GM21619 (cell line): ENCODE measurements at regions not wholly inside any gene's neighbourhood (a gene's known extent, or its start where the extent isn't known, plus 50 kb on each side); places are given as distances from the start of the nearest gene placed in this dataset.

Experiments
- ATAC-seq: cut with Tn5 transposase; IDR thresholded peaks from one replicate; pipeline ENCODE4 v1.9.1; 2021; ENCODE audit not compliant: unreplicated experiment

GRCh38 chr5:5658226-5658625 lies 235.7 kb downstream of the ICE1 start:
- ATAC-seq = no peak

DNA sequence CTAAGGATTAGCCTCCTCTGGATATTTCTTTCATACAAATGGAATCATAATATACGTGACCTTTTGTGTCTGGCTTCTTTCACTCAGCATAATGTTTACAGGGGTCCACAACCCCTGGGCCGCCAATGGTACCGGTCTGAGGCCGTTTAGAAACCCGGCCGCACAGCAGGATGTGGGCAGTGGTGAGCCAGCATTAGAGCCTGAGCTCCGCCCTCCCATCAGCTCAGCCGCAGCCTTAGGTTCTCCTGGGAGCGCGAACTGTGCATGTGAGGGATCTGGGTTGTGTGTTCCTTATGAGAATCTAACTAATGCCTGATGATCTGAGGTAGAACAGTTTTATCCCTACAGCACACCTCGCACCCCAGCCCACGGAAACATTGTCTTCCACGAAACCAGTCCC lies 229.7 kb downstream of the ICE1 start:
- ATAC-seq = no peak

GRCh38 chr5:5650949-5651348 lies 228.5 kb downstream of the ICE1 start:
- ATAC-seq = no peak

- no peak for ATAC-seq
Measured at GRCh38 chr5:5650242-5650641, 227.8 kb downstream of the ICE1 start.

DNA sequence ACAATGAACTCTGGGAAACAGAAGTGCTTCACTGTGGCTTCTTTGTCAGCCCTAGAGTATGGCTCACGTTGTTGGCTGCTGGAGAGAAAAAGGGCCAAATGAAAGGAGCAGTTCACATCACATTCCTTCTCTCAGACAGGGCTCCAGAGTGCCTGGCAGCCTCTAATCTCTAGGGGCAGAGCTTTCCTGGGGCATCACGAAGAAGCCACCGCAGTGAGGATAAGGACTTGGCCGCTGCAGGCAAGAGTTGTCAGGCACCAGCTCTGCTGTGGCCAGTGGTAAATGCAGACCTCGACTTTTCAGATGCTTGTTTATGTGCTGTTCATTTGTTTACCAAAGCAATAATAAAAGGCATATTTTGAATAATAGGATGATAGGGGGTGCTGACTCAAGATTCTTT lies 227.2 kb downstream of the ICE1 start:
- ATAC-seq = no peak

DNA sequence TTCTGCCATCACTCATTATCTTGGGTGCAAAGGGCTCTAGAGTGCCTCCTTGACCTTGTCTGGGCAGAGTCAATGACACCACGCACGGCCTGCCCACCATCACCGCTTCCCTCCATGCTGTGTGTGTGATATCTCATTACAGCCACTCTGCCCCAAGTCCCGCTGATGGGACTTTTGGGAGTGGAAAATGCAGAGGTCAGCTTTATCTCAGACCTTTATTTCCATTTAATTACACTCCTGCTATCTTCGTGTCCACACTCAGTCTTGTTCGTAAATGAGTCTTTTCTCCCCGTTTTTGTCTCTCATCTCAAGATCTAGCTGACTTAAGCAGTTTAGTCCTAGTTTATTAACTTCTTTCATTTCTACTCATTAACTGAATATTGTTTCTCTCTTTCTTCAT lies 226.2 kb downstream of the ICE1 start:
- ATAC-seq = no peak

DNA sequence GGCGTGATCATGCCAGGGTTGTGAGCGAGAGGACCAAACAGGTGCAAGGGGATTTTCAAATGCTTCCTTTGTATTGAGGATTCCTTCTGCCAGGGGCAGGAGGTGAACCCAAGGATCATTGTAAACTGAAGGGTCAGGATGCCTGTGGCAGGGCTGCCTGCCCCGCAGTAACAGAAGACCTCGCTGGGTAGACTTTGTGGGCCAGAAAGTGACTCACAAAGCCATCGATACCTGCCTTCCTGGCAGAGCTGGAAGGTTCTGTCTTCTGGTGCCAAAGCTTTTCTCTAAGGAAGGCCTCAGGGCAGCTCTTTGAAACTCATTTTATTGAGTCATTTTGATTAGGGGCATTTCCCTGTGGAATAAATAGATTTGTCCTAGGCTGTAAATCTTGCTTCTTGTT lies 223.4 kb downstream of the ICE1 start:
- ATAC-seq = no peak

DNA sequence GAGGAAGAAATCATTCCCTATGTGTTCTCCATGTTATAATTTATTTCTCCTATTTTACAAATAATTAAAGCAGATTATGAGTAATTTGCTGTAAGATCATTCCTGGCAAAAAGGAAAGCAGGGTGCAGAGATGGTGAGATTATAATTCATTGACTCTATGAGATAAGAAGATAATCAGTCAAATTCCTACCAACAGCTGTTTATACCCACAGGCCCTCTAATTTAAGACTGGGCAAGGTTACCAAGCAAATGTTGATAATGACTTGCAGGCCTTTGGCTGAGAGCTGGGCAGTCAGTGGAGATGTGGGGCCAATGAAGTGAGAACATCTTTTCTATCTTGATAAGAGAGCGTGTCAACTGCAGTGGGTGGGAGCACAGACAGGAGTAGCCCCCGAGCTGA lies 222.7 kb downstream of the ICE1 start:
- ATAC-seq = no peak

DNA sequence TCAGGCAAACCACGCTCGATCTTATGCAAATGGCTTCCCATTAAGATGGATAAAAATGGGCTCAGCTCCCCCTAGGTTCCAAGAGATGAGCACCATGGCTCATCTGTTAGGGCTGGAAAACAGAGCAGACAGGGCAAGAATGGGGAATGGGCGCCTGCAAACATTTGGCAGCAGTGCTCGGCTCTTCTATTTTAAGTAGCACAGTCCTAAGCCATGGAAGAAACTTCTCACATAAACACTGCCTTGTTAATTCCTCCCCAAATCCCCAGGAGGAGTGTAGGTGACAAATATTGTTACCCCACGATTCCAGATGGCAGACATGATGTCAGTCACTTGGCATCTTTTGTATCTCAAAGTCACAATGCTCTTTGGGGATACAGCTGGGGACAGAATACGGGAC lies 221.8 kb downstream of the ICE1 start:
- no peak for ATAC-seq

DNA sequence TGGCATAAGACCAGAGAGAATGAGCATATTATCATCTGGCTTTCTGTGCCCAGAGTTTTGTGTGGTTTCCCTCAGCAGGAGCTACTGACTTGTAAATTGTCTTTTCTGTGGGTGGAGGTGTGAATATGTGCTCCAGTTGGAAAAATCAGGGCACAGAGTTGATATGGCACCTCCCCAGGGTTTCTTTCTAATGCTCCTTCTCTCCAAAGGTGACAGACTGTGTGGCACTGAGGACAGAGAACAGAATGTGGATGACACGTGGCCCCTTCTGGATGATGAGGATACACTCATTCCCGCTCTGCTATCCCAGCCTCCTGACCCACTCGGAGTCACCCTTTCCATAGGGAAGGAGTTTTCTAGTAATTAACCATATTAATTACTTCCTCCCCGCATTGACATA lies 221.0 kb downstream of the ICE1 start:
- no peak for ATAC-seq

- no peak for ATAC-seq
Measured at GRCh38 chr5:5638211-5638610, 215.7 kb downstream of the ICE1 start.

DNA sequence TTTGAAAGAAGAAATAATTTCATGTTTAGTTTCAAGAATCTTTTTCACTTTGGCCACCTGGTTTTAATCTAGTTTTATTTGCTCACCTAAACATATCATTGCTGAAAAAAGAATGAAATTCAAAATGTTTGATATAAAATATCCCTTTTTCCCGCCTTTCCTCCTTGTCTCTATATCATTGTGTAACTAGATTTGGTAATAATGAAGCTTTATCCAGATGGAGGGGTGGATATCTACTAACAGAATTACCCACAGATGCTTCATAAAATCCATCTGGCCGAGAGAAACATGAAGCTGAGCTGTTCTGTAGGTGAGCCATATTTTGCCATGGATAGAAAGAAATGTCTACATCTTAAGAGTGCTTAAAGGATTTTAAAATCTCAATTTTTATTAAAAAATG lies 214.7 kb downstream of the ICE1 start:
- no peak for ATAC-seq

- ATAC-seq = no peak
Measured at GRCh38 chr5:5634817-5635216, 212.3 kb downstream of the ICE1 start.

GRCh38 chr5:5633579-5633978 lies 211.1 kb downstream of the ICE1 start:
- no peak for ATAC-seq

- no peak for ATAC-seq
Measured at GRCh38 chr5:5632678-5633077, 210.2 kb downstream of the ICE1 start.

DNA sequence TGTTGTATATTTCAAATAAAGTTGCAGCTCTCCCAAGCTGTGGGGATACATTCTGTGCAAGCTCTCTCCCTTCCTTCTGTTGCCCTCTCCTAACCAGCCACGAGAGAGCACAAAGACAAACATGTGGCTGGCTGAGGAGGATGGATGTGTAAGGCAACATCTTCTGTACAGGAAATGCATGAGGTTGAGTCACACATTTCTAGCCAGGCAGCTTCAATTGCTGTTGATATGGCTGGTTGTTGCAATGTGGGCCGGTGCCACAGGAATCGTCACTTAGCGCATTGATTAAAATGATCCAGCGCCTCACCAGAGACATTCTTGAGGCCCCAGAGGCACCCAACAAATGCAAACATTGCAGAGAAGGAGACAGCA lies 207.1 kb downstream of the ICE1 start:
- no peak for ATAC-seq

DNA sequence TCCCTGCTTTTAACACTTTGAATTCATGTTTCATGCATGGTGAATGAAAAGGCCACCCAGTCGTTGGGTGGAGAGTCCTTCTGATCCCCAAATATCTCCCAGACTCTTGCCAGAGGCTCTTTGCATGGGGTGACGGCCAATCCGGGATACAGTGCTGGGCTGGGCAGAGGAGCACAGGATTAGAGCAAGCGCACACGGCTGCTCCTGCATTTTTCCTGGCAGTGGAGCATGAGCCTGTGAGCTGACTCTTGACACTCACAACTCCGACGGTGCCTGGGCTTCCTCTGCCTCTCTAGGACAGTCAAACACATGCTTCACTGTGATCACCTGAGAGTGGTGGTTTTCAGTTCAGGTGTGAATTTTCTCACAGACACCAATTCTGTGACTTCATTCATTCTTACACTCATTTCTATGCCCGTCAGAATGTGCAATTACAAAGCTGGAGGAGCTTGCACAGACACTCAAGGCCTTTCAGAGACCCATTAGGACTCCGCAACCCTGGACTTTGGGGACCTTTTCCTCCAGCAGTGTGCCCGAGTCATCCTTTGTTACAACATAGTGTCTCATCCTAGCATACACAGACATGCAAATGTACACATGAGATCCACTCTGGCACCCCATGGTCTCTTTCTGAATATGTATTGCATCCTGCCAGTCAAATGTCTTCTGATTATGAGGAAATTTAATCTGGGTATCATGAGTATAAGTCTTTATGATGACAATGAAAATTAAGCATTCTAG lies 206.6 kb downstream of the ICE1 start:
- no peak for ATAC-seq

DNA sequence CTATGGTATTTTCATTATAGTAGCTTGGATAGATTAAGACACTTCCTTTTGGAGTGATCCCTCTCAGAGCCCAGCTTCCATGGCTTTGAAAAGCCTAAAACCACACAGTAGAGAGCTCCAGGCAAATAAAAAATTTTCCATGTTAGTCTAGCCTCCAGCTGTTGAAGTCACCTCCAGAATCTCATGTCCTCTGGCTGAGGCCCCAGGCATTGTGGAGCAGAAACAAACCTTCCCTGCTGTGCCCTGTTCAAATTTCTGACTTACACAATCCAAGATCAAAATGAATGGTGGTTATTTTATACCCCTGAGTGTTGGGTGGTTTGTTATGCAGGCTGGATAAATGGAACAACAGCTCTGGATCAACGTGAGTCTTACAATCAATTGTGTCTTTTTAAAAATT lies 203.9 kb downstream of the ICE1 start:
- ATAC-seq = no peak

- ATAC-seq = no peak
Measured at GRCh38 chr5:5625491-5625890, 203.0 kb downstream of the ICE1 start.

DNA sequence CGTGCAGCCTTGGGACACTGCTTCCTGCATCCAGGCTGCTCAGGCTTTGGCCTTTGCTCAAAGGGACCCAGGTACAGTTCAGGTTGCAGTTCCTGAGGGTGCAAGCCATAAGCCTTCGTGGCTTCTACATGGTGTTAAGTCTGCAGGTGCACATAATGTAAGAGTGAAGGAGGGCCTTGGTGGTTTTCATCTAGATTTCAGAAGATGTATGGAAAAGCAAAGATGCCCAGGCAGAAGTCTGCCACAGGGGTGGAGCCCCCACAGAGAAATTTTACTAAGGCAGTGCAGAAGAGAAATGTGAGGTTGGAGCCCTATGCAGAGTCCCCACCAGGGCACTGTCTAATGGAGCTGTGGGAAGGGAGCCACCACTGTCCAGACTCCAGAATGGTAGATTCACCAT lies 200.9 kb downstream of the ICE1 start:
- no peak for ATAC-seq

GRCh38 chr5:5622806-5623205 lies 200.3 kb downstream of the ICE1 start:
- ATAC-seq = no peak

GRCh38 chr5:5619546-5619945 lies 197.1 kb downstream of the ICE1 start:
- ATAC-seq = no peak

- no peak for ATAC-seq
Measured at GRCh38 chr5:5617024-5617423, 194.5 kb downstream of the ICE1 start.
